CD1c-positive myeloid dendritic cell (primary cell): ENCODE measurements at regions not wholly inside any gene's neighbourhood (a gene's known extent, or its start where the extent isn't known, plus 50 kb on each side); places are given as distances from the start of the nearest gene placed in this dataset.
"Not testable (repeated sequence)": the region's sequence is repeated elsewhere in the genome, so short reads cannot be mapped to it uniquely, and the experiment has no call there.

Source experiments
- DNase-seq: peaks from one replicate; pipeline ENCODE4 v3.0.0-alpha.2; 2016; ENCODE audit errors: extremely low spot score

- no peak for DNase-seq
Measured at GRCh38 chr1:79530055-79530454, 523.5 kb upstream of the ADGRL4 start.

- DNase-seq: no peak
Measured at GRCh38 chr1:79524126-79524525, 517.6 kb upstream of the ADGRL4 start.

GRCh38 chr1:79519084-79519760 is 512.7 kb upstream of the ADGRL4 start:
- DNase-seq: no peak

DNA sequence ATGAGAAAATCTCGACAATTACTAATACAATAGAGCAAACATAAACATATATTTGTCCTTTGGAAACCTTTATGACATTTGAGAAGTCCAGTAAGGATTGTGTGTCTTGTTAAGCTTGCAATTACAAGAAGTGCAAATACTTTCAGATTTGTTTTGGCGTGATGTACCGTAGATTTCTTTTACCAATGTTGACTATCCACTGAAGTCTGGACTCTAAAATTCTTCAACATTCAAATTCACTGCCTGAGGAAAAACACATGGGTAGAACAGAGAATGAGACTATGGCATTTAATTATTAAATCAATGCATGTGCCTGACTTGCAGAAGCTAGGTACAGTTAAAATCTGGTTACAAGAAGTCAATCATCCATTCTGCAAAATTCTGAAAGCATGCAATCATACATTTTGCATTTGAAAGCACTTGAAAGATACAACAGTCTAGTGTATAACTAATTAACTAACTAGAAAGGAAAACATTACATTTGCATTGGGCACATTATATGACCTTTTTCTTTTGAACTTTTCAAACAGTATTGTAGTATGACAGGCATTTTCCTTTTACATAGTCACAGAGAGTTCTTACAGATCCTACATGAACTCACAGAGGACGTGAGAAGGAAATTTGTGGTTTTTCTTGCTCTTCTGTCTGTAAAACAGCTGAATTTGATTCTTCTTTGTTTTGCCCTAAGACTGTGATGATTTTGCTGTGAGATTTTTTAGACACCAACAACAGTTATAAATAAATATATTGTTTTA is 511.1 kb upstream of the ADGRL4 start:
- no peak for DNase-seq

GRCh38 chr1:79507770-79508169 is 501.2 kb upstream of the ADGRL4 start:
- no peak for DNase-seq

GRCh38 chr1:79501153-79501552 is 494.6 kb upstream of the ADGRL4 start:
- DNase-seq: no peak

DNA sequence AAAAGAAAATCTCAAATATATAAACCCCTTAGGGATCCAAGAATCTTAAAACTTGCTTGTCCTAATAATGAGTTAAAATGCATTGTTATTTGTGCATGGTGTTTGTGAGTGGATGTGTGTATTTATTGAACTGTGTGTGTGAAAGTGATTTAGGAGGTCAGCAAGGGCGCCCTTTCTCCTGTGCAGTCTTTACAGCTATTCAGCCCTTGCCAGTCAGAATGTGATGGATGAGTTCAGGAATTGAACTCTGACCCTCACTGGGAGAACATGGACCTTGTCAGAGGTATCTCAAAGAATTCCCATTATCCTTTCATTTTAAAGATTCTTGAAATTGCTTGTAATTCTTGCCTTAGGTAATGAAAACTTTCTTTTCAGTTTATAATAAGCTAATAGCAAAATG is 493.0 kb upstream of the ADGRL4 start:
- DNase-seq: no peak

DNA sequence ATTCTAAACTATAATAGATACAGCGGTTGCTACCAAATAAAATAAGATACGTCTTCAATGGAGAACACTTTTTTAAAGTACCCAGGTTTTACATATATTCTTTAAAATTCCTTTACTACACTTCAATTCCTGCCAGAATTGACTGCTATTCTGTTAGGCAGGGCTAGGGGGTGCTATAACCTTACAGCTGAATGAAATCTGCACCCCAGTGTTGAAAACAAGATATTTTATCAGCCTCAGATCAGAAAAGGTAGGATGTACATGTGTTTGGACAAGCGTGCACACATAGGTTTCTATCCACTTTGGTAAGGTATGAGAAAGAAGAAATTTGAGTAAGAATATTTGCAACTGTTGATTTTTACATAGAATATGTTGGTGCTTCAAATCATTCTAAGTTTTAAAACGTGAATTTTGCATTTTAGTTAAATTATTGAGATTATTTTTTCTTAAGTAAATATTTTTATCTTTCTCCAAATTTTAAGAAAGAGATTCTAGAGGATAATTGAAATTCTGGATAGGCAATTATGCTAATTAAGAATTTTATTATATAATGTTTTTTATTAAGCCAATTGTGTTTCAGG is 490.8 kb upstream of the ADGRL4 start:
- DNase-seq: no peak

DNA sequence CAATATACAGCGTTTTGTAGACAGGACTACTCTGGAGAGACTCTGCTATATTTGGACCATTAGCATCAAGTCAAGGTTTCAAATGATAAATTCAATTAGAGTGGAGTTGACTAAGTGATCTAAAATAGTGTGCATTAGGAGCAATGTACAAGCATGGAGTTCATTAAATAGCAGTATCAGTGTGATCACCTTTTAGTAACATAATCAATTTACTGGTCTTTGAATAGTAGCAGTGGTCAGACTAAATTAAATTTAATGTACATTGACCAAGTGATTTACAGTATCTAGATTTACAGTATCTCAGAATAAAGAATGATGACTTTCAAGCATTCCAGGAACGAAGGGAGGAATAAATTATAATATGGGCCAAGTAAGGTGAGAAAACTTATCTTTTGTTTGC is 489.6 kb upstream of the ADGRL4 start:
- DNase-seq: no peak

DNA sequence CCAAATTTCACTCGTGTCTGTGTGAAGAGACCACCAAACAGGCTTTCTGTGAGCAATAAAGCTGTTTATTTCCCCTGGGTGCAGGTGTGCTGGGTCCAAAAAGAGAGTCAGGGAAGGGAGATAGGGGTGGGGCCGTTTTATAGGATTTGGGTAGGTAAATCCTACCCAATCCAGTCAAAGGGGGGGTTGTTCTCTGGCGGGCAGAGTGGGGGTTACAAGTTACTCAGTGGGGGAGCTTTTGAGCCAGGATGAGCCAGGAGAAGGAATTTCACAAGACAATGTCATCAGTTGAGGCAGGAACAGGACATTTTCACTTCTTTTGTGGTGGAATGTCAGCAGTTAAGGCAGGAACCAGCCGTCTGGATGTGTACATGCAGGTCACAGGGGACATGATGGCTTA is 487.2 kb upstream of the ADGRL4 start:
- DNase-seq: not testable (repeated sequence)

GRCh38 chr1:79488572-79489121 is 482.1 kb upstream of the ADGRL4 start:
- not testable (repeated sequence) for DNase-seq

- no peak for DNase-seq
Measured at GRCh38 chr1:79478728-79479373, 472.3 kb upstream of the ADGRL4 start.

DNA sequence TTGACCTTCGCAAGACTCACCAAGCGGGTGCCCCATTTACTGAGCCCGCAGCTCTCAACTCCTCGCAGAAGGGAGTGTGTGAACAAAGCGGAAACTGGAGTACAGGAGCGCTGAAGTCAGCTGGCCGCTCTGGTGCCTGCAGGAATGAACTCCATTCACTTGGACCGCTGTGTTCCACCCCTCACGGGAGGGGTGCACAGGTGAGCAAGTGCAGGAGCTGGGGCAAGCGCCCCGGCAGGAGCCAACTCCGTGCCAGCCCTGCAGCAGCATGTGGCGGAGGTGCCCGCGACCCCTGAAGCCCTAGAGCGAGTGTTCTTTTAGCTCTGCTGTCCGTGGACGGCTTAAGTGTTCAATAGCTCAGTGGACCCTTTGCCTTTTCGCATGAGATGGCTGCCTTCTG is 471.6 kb upstream of the ADGRL4 start:
- no peak for DNase-seq

DNA sequence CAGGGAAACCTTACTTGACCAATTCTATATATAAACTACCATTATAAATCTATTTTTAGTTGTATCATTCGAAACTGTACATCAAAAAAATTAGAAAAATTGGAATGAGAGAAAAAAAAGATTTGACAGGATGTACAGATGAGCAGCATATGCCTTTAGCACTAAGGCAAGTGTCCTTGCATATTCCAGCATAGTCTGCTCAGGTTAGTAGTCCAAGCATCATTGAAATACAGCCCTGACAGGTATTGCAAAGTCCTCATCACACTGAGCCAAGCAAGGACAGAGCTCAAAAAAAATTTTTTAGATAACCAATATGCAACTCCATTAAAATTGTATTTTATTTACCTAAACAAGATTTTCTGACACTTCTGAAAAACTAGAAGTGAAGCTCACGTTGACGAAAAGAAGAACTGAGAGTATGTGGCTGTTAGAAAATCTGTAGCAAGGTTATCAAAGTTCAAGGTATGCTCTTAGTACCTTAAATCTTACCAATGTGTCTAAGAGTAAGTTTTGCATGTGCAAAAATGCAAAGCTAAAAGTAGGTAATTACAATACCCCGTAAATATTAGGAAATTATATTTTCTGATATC is 465.6 kb upstream of the ADGRL4 start:
- no peak for DNase-seq

GRCh38 chr1:79469139-79469538 is 462.6 kb upstream of the ADGRL4 start:
- no peak for DNase-seq

GRCh38 chr1:79460773-79461436 is 454.4 kb upstream of the ADGRL4 start:
- no peak for DNase-seq

DNA sequence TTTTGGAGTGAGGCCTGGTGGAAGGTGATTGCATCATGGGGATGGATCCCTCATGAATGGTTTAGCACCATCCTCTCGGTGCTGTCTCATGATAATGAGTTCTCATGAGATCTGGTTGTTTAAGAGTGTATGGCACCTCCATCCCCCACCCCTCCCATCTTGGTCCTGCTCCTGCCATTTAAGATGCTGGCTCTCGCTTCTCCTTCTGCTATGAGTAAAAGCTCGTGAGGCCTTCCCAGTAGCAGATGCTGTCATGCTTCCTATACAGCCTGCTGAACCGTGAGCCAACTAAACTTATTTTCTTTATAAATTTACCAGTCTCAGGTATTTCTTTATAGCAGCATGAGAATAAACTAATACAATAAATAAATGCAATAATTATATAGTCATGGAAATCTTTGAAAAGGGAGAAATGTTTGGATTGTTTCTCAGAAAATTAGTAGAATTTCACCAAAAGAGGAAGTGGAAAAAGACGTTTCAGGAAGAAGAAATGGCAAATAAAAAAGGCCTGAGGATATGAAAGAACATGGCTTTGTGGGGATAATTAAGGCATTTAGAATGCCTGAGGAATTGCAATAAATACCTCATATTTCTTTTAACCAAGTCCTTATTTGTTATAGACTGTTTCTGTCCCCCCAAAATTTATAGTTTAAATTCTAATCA is 451.2 kb upstream of the ADGRL4 start:
- no peak for DNase-seq

DNA sequence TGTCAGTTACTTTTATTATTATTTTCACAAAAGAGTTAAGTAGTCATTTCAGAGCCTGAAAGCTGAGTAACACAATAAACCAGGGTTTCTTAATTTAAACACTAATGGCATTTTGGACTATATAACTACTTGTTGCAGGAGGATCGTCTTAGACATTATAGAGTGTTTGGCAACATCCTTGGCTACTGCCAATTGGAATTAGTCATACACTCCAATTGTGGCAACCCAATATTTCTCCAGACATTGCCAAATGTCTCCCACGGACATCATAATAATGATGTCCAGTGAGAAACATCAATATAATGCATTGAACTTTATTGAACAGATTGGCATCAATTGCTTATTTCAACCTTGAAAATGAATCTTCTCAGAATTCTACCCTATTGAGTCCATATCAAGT is 441.9 kb upstream of the ADGRL4 start:
- no peak for DNase-seq

DNA sequence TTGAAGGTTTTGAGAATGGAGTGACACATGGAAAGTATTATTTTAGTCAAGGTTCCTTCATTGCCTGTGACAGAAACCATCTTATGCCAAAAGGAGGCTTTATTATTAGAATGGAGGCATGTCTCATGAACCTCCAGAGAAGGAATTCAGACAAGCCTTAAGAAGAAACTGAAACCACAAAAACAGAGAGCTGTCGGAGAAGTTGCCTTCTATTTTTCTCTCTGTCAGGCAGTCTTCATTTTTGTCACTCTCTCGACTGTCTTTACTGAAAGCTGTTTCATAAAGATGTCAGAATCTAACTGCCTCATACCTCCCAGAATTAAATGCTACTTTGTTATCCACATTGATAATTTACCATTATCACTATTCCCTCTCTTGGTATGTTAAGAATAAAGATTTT is 434.7 kb upstream of the ADGRL4 start:
- no peak for DNase-seq

DNA sequence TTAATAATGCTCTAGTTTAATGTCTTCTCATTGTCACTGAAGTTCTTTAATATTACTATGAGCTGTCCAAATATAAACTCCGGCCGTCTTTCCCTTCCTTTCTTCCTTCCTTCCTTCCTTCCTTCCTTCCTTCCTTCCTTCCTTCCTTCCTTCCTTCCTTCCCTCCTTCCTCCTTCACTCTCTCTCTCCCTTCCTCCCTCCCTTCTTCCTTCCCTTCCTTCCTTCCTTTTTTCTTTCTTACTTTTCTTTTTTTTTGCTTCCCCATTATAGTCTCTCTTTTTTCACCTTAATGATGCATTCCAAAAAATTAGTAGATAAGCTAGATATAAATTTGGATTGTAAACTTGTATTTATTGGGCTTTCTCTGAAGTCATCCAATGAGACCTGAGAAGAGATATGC is 431.0 kb upstream of the ADGRL4 start:
- DNase-seq: no peak

GRCh38 chr1:79431340-79431739 is 424.8 kb upstream of the ADGRL4 start:
- DNase-seq: no peak
